HCT116 (cell line): ENCODE measurements at regions not wholly inside any gene's neighbourhood (a gene's known extent, or its start where the extent isn't known, plus 50 kb on each side); places are given as distances from the start of the nearest gene placed in this dataset.

ENCODE experiments used
- ATAC-seq: fragments of 200-7000 bp; cut with Tn5 transposase; 2 replicates; pipeline ENCODE4 v1.9.1; 2020; ENCODE audit warnings: mild to moderate bottlenecking, moderate library complexity
- BruUV-seq: library from RNA; stranded (reverse); fragments of 400-500 nt; replicated peaks from 2 replicates; lab custom pipeline; 2021; lab: Mats Ljungman, UMichigan
- CTCF ChIA-PET: fragments of 300-600 bp; sonication (Branson Sonifier 250); formaldehyde crosslinking; loops from one replicate; lab custom pipeline; 2021; ENCODE audit warnings: antibody characterized with exemption; lab: Charles Lee
- POLR2A ChIA-PET: fragments of 300-600, 350-600 bp; sonication (Branson Sonifier 250); formaldehyde crosslinking; loops from one replicate; lab custom pipeline; 2021; ENCODE audit warnings: antibody characterized with exemption; lab: Charles Lee
- RAD21 ChIA-PET, 2 experiments: fragments of 300-600 bp; sonication (Branson Sonifier 250); formaldehyde crosslinking; loops; one replicate each; lab custom pipeline; 2023; ENCODE audit warnings: low total read pairs in 2 of 2; ENCODE audit not compliant: uncharacterized antibody in 2 of 2, unreplicated experiment in 2 of 2, low non-redundant PET in 1 of 2; lab: Charles Lee
- DNase-seq: peaks from one replicate; pipeline ENCODE4 v3.0.0-alpha.2; 2010; ENCODE audit warnings: low read depth, low spot score
- H2AFZ ChIP-seq: fragments of 200-600 bp; shearing (Covaris generic), sonication (generic); 2 replicates; pipeline ENCODE4 v1.6.1; 2017; ENCODE audit warnings: low read depth, mixed run types, mixed read lengths, antibody characterized with exemption, low read length; ENCODE audit not compliant: poor library complexity, severe bottlenecking
- H3K27ac ChIP-seq: 2 replicates; pipeline ENCODE4 v1.5.1; 2012; ENCODE audit warnings: low read depth, low read length
- H3K27me3 ChIP-seq: fragments of 200-600 bp; sonication (generic); 2 replicates; pipeline ENCODE4 v1.6.1; 2016; ENCODE audit warnings: mixed run types, low read length, mixed read lengths; ENCODE audit not compliant: insufficient read depth
- H3K36me3 ChIP-seq, 2 experiments: fragments of 200-500 bp in 1 of 2; fragments of 200-600 bp in 1 of 2; sonication (Bioruptor generic) in 1 of 2; sonication (generic) in 1 of 2; 2 replicates each; pipeline versions ENCODE4 v1.5.1 to v1.6.1; 2014 to 2016; ENCODE audit warnings: low read length in 2 of 2, inconsistent platforms in 1 of 2, mixed read lengths in 1 of 2, mixed run types in 1 of 2; ENCODE audit not compliant: insufficient read depth in 2 of 2, control insufficient read depth in 1 of 2
- H3K4me1 ChIP-seq, 2 experiments: fragments of 200-600 bp in 1 of 2; sonication (generic) in 1 of 2; 2 replicates each; pipeline versions ENCODE4 v1.5.1 to v1.6.1; 2012 to 2017; ENCODE audit warnings: low read length in 2 of 2, inconsistent platforms in 1 of 2, mild to moderate bottlenecking in 1 of 2, mixed read lengths in 1 of 2, mixed run types in 1 of 2, moderate library complexity in 1 of 2; ENCODE audit not compliant: insufficient read depth in 2 of 2, control insufficient read depth in 1 of 2
- H3K4me2 ChIP-seq: fragments of 200-600 bp; sonication (generic); 2 replicates; pipeline ENCODE4 v1.6.1; 2017; ENCODE audit warnings: mixed run types, low read length, mixed read lengths
- H3K4me3 ChIP-seq, 2 experiments: fragments of 200-600 bp in 1 of 2; sonication (generic) in 1 of 2; replicated peaks in 1 of 2; 2 replicates each; pipeline ENCODE4 v1.5.1; 2011 to 2016; ENCODE audit warnings: low read length in 2 of 2, control low read depth in 1 of 2, low read depth in 1 of 2, mild to moderate bottlenecking in 1 of 2, mixed read lengths in 1 of 2, mixed run types in 1 of 2
- H3K79me2 ChIP-seq: fragments of 200-600 bp; sonication (generic); 2 replicates; pipeline ENCODE4 v1.6.1; 2017; ENCODE audit warnings: mild to moderate bottlenecking, mixed run types, low read length, moderate library complexity, mixed read lengths; ENCODE audit not compliant: insufficient read depth
- H3K9ac ChIP-seq: fragments of 200-600 bp; sonication (generic); 2 replicates; pipeline ENCODE4 v1.6.1; 2016; ENCODE audit warnings: low read length, mixed read lengths
- H3K9me2 ChIP-seq: fragments of 200-600 bp; sonication (generic), shearing (Covaris generic); 2 replicates; pipeline ENCODE4 v1.6.1; 2017; ENCODE audit warnings: mixed run types, mild to moderate bottlenecking, moderate library complexity; ENCODE audit not compliant: insufficient read depth
- H3K9me3 ChIP-seq, 2 experiments: fragments of 200-500 bp in 1 of 2; fragments of 200-600 bp in 1 of 2; sonication (Bioruptor generic) in 1 of 2; sonication (generic) in 1 of 2; 2 replicates each; pipeline ENCODE4 v1.6.1; 2014 to 2017; ENCODE audit warnings: low read length in 2 of 2, mixed read lengths in 2 of 2, inconsistent platforms in 1 of 2, low read depth in 1 of 2, mild to moderate bottlenecking in 1 of 2, mixed run types in 1 of 2, moderate library complexity in 1 of 2; ENCODE audit not compliant: control insufficient read depth in 1 of 2, insufficient read depth in 1 of 2
- H4K20me1 ChIP-seq: fragments of 200-600 bp; sonication (generic), shearing (Covaris generic); 2 replicates; pipeline ENCODE4 v1.6.1; 2017; ENCODE audit warnings: mixed run types, mild to moderate bottlenecking, moderate library complexity; ENCODE audit not compliant: insufficient read depth
- ATF3 ChIP-seq: IDR thresholded peaks from 2 replicates; pipeline ENCODE4 v1.6.1; 2012
- CBX3 ChIP-seq: IDR thresholded peaks from 2 replicates; pipeline ENCODE4 v1.6.1; 2012; ENCODE audit warnings: low read depth
- EGR1 ChIP-seq: IDR thresholded peaks from 2 replicates; pipeline ENCODE4 v1.6.1; 2012; ENCODE audit warnings: low read depth
- ELF1 ChIP-seq: IDR thresholded peaks from 2 replicates; pipeline ENCODE4 v1.6.1; 2012; ENCODE audit warnings: low read depth, borderline replicate concordance
- EZH2phosphoT487 ChIP-seq: fragments of 200-600 bp; IDR thresholded peaks from 2 replicates; pipeline ENCODE4 v1.6.1; 2018; ENCODE audit warnings: antibody characterized with exemption, borderline replicate concordance
- JUND ChIP-seq: IDR thresholded peaks from 2 replicates; pipeline ENCODE4 v1.6.1; 2012
- POLR2A ChIP-seq: IDR thresholded peaks from 2 replicates; pipeline ENCODE4 v1.7.0; 2011; ENCODE audit warnings: borderline replicate concordance; ENCODE audit not compliant: insufficient read depth, insufficient read length; ENCODE audit errors: extremely low read depth
- POLR2AphosphoS5 ChIP-seq: IDR thresholded peaks from 2 replicates; pipeline ENCODE4 v1.6.1; 2011; ENCODE audit warnings: mild to moderate bottlenecking, low read depth, low read length, moderate library complexity
- RAD21 ChIP-seq: IDR thresholded peaks from 2 replicates; pipeline ENCODE4 v1.6.1; 2012; ENCODE audit warnings: low read depth, mild to moderate bottlenecking
- REST ChIP-seq: IDR thresholded peaks from 2 replicates; pipeline ENCODE4 v1.6.1; 2012; ENCODE audit warnings: low read depth
- SP1 ChIP-seq: IDR thresholded peaks from 2 replicates; pipeline ENCODE4 v1.6.1; 2012; ENCODE audit warnings: low read depth
- SRF ChIP-seq: IDR thresholded peaks from 2 replicates; pipeline ENCODE4 v1.6.1; 2012; ENCODE audit warnings: low read depth
- ZBTB33 ChIP-seq: IDR thresholded peaks from 2 replicates; pipeline ENCODE4 v1.6.1; 2011; ENCODE audit warnings: mild to moderate bottlenecking, low read length, moderate library complexity; ENCODE audit not compliant: insufficient replicate concordance; ENCODE audit errors: extremely low read depth
- ZNF274 ChIP-seq: fragments of 200-500 bp; sonication (Bioruptor generic); IDR thresholded peaks from 2 replicates; pipeline ENCODE4 v1.6.1; 2014; ENCODE audit warnings: mild to moderate bottlenecking, low read depth, low read length, inconsistent platforms
- intact Hi-C: fragments of 100-400 bp; cut with micrococcal nuclease; formaldehyde crosslinking; loops from 2 replicates; pipeline ENCODE4 v1.10.0; 2022
- TF ChIP-seq, protein P1 (sequence below): IDR thresholded peaks from 2 replicates; pipeline ENCODE4 v1.6.1; 2012

DNA sequence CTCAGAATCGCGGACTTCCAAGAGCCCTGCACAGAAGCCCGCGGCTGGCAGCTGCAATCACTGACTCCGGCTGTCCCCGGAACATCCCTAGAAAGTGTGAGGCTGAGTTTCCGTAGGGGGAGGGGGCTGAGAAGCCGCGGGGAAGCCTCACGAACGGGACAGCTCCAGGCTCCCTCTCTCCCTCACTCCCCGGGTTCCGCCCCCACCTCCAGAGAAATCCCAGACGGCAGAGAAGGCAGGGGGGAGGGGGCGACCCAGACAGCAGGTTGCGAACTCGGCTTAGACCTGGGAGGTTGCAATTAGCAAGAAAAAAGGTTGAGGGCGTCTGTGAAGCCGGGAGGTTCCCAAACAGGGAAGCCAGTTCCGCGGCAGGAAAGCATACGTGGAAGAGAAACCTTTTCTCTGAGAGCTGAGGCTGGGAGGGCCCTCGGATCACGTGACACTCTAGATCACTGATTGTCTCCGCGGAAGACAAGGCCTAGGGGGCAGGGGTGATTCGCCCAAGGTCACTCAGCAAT lies 73.8 kb upstream of the CPLX2 start:
- H3K36me3 ChIP-seq = no peaks in the 10 kb centered on the region
- no peak overlapping the region for H3K27ac ChIP-seq
- ChIA-PET RAD21 (no interaction called here), POLR2A (no interaction called here), CTCF (no interaction called here)
- H3K4me1 ChIP-seq = peaks cover 0 to 35% of the 10 kb centered on the region in 2 experiments; a peak in 2 of 4 replicates
- no peaks in the 10 kb centered on the region for H3K27me3 ChIP-seq
- no peak for DNase-seq
- no peaks in the 10 kb centered on the region for H4K20me1 ChIP-seq
- no peaks in the 10 kb centered on the region for H3K9me2 ChIP-seq
- no peaks in the 10 kb centered on the region for H3K9me3 ChIP-seq
- peak overlapping the region; percentile 65 for H3K4me2 ChIP-seq
- intact Hi-C loops = no loop called here
- no peak overlapping the region for H3K9ac ChIP-seq
- H3K4me3 ChIP-seq = peak overlapping the region in 1 of 2 experiments; percentile 26; a peak in 2 of 4 replicates
- no peaks in the 10 kb centered on the region for H3K79me2 ChIP-seq
- no peak for ATAC-seq
- no TSS peak for BruUV-seq
- TF ChIP-seq JUND (no peak), POLR2A (no peak), SP1 (no peak), POLR2AphosphoS5 (no peak), REST (no peak), ZBTB33 (no peak), ZNF274 (no peak), EZH2phosphoT487 (no peak), EGR1 (no peak), CBX3 (no peak), ELF1 (no peak), SRF (no peak), ATF3 (no peak), RAD21 (no peak)
- TF ChIP-seq, protein P1, sequence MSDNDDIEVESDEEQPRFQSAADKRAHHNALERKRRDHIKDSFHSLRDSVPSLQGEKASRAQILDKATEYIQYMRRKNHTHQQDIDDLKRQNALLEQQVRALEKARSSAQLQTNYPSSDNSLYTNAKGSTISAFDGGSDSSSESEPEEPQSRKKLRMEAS = no peak
- no peak overlapping the region for H2AFZ ChIP-seq
